Testis (tissue), 2 donors: ENCODE measurements at regions not wholly inside any gene's neighbourhood (a gene's known extent, or its start where the extent isn't known, plus 50 kb on each side); places are given as distances from the start of the nearest gene placed in this dataset.

Experiments used
- DNase-seq: peaks from one replicate; pipeline ENCODE4 v3.0.0-alpha.2; 2019
- H3K27ac ChIP-seq, 2 donors: fragments of 200-600 bp; sonication (generic); one replicate each; pipeline ENCODE4 v1.5.1; 2019
- H3K27me3 ChIP-seq: fragments of 200-600 bp; sonication (generic); one replicate; pipeline ENCODE4 v1.5.1; 2019
- H3K36me3 ChIP-seq: fragments of 200-600 bp; sonication (generic); one replicate; pipeline ENCODE4 v1.5.1; 2017; ENCODE audit warnings: low read depth; ENCODE audit errors: missing control alignments
- H3K4me1 ChIP-seq: fragments of 200-600 bp; sonication (generic); one replicate; pipeline ENCODE4 v1.5.1; 2019
- H3K4me3 ChIP-seq, 2 donors: fragments of 200-600 bp; sonication (generic); one replicate each; pipeline ENCODE4 v1.5.1; 2017 to 2019
- H3K9me3 ChIP-seq: fragments of 200-600 bp; sonication (generic); one replicate; pipeline ENCODE4 v1.5.1; 2017
- POLR2A ChIP-seq: fragments of 450-650 bp; IDR thresholded peaks from one replicate; pipeline ENCODE4 v1.6.1; 2017; ENCODE audit warnings: antibody characterized with exemption, mild to moderate bottlenecking, moderate library complexity
- WGBS, 2 donors: methylation state at CpG; one replicate each; pipeline ENCODE4 v1.1.5; 2018; 5-methylcytosine and 5-hydroxymethylcytosine counted together
- intact Hi-C: fragments of 100-400 bp; cut with DNase I; formaldehyde crosslinking; loops from one replicate; pipeline ENCODE4 v1.15.1; 2023; ENCODE audit warnings: low total_unique reads
- TF ChIP-seq, protein P1 (sequence below), 3 experiments: fragments of 450-650 bp in 2 of 3; fragments of 200-600 bp in 1 of 3; sonication (generic) in 1 of 3; IDR thresholded peaks; one replicate each; pipeline ENCODE4 v1.5.1; 2016 to 2019; ENCODE audit warnings: antibody characterized with exemption in 3 of 3, mild to moderate bottlenecking in 2 of 3, moderate library complexity in 1 of 3

DNA sequence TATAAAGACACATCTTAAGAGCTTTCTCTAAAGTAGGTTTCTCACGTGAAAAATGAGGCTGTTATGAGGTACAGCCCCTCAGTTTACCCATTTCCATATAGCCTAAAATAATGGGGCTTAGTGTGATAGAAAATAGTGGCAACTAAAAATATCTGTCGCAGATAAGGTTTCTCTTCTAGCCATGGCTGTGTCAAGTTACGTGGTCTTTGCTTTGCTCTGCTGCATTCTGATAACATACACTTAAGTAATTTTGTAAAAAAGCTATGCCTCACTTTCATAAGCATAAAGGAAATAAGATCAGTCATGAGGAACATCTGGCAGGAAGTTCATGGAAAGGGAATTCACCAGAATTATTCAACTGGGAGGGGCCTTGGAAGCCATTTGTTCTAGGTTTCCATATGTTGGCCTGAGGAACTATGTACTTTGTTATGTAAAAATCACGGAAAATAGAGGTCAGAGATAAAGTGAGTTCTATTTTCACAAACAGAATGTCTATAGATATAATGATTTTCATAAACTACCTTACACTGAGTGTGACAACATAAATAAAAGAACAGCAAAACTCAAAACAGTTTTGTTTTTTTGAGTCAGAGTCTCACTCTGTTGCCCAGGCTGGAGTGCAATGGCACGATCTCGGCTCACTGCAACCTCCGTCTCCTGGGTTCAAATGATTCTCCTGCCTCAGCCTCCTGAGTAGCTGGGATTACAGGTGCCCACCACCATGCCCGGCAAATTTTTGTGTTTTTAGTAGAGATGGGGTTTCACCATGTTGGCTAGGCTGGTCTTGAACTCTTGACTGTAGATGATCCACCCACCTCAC, 195.6 kb upstream of the KRR1 start:
- H3K9me3 ChIP-seq: no peaks in the 10 kb centered on the region
- 77 to 79% methylated on average over 8 of the region's 8 CpGs for WGBS, 2 donors
- H3K36me3 ChIP-seq: no peaks in the 10 kb centered on the region
- TF ChIP-seq, protein P1, sequence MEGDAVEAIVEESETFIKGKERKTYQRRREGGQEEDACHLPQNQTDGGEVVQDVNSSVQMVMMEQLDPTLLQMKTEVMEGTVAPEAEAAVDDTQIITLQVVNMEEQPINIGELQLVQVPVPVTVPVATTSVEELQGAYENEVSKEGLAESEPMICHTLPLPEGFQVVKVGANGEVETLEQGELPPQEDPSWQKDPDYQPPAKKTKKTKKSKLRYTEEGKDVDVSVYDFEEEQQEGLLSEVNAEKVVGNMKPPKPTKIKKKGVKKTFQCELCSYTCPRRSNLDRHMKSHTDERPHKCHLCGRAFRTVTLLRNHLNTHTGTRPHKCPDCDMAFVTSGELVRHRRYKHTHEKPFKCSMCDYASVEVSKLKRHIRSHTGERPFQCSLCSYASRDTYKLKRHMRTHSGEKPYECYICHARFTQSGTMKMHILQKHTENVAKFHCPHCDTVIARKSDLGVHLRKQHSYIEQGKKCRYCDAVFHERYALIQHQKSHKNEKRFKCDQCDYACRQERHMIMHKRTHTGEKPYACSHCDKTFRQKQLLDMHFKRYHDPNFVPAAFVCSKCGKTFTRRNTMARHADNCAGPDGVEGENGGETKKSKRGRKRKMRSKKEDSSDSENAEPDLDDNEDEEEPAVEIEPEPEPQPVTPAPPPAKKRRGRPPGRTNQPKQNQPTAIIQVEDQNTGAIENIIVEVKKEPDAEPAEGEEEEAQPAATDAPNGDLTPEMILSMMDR (IDR thresholded peaks at IDR 0.05): no peak
- TF ChIP-seq POLR2A: no peak
- DNase-seq: no peak
- intact Hi-C loops: no loop called here
- no peak overlapping the region for H3K4me3 ChIP-seq
- H3K4me1 ChIP-seq: peaks cover 35% of the 10 kb centered on the region
- no peaks in the 10 kb centered on the region for H3K27me3 ChIP-seq
- peak overlapping the region in 1 of 2 donors; percentile 27 for H3K27ac ChIP-seq

DNA sequence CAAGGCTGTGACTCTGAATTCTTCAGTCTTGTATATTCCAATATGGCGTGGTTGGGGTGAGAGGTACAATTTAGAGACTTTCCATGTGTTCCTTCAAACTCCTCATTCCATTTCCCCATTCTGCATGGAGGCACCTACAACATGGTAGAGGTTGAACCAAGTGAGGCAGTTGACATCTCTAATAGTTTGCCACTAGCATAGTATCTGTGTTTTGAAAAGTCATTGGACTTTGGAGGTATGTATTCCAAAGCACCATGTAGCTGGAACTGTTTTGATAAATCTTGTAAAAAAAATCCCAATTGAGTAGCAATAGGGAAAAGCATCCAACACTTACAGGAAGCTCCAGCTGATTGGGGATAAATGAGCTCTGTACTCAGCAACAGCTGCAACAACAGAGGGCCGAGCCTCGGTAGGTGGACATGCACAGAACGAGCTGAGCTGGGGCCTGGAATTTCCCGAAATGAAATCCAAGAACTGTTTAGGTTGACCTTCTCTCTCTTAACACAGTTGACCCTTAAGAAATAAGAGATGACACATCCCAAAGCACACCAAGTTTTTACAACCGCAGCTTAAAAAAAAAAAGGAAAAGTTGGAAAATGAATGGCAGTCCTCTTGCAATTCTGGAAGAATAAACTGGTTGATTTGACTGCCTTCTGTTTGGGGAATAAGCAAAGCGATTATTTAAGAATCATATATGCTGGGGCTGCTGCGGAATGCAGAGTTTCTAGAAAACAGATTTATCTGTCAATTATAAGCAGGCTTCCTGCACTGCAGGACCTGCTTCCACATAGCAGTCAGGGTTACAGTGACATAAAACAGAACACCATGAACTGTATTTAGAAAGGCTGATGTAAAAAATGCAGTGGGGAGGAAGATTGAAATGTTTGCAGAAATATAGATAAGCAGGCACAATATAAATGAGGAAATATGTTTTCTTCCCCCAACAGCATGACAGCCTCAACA, 194.6 kb upstream of the KRR1 start:
- Histone ChIP-seq H3K4me1 (peaks cover 35% of the 10 kb centered on the region), H3K36me3 (no peaks in the 10 kb centered on the region), H3K9me3 (no peaks in the 10 kb centered on the region), H3K4me3 (no peak overlapping the region), H3K27ac (peak overlapping the region in 1 of 2 donors; percentile 27), H3K27me3 (no peaks in the 10 kb centered on the region)
- peak; percentile 49 for DNase-seq
- WGBS, 2 donors: 37 to 47% methylated on average over 8 of the region's 8 CpGs
- intact Hi-C loops: no loop called here
- TF ChIP-seq POLR2A: no peak
- TF ChIP-seq, protein P1 (IDR thresholded peaks at IDR 0.05): no peak

DNA sequence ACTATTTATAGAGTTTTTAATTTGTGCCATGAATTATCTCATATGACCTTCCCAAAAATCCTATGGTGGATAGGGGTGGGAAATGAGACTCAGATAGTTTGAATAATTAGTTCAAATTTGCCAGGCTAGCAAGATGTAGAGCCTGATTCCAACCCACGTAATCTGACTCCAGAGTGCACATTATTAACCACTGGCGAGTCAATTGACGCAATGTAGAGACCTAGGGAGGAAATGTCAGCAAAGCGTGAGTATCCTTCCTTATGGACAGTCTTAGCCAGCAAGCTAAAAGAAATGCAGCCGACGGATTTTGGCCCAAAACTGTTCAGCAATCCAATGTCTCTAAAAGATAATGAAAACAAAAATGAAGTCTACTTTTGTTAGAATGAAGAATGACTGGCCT, 193.3 kb upstream of the KRR1 start:
- TF ChIP-seq, protein P1 (IDR thresholded peaks at IDR 0.05): no peak
- no peak for TF ChIP-seq POLR2A
- peaks cover 32% of the 10 kb centered on the region for H3K4me1 ChIP-seq
- WGBS, 2 donors: 89 to 91% methylated on average over 6 of the region's 6 CpGs
- intact Hi-C loops: no loop called here
- no peak for DNase-seq
- no peak overlapping the region for H3K27ac ChIP-seq
- H3K4me3 ChIP-seq: no peak overlapping the region
- no peaks in the 10 kb centered on the region for H3K9me3 ChIP-seq
- H3K36me3 ChIP-seq: no peaks in the 10 kb centered on the region
- no peaks in the 10 kb centered on the region for H3K27me3 ChIP-seq

DNA sequence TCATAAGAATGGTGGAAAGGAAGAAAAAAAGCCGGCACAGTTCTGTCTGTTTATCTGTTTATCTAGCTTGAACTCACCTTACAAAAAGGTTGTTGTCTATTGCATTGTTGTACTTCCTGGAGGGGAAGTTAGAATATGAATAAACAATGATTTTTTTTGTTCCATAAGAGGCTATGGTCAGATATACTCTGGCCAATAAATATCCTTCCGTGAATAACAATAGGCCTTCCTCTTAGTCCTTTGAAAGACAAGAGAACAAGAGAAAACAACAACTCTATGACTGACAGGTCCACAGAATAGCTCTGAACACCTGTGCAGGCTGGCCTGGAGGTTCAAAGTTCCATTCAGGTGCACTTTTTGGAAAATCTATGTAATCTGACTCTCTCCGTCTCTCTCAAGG, 192.8 kb upstream of the KRR1 start:
- intact Hi-C loops: no loop called here
- no peaks in the 10 kb centered on the region for H3K36me3 ChIP-seq
- no peaks in the 10 kb centered on the region for H3K27me3 ChIP-seq
- no peak for DNase-seq
- WGBS, 2 donors: 83 to 87% methylated on average over 3 of the region's 3 CpGs
- TF ChIP-seq POLR2A: no peak
- TF ChIP-seq, protein P1 (IDR thresholded peaks at IDR 0.05): no peak
- no peak overlapping the region for H3K4me3 ChIP-seq
- no peaks in the 10 kb centered on the region for H3K9me3 ChIP-seq
- H3K4me1 ChIP-seq: peaks cover 28% of the 10 kb centered on the region
- H3K27ac ChIP-seq: no peak overlapping the region
